Body of pancreas (tissue), 4 donors: ENCODE measurements at regions not wholly inside any gene's neighbourhood (a gene's known extent, or its start where the extent isn't known, plus 50 kb on each side); places are given as distances from the start of the nearest gene placed in this dataset.

Experiments used
- POLR2A ChIP-seq, 3 donors: fragments of 450-650 bp; IDR thresholded peaks; one replicate each; pipeline ENCODE4 v1.6.1; 2016; ENCODE audit warnings: antibody characterized with exemption in 3 of 3, mild to moderate bottlenecking in 2 of 3
- TF ChIP-seq, protein P1 (sequence below), 7 experiments: fragments of 450-650 bp in 4 of 7; fragments of 200-600 bp in 3 of 7; sonication (generic) in 3 of 7; IDR thresholded peaks; one replicate each; pipeline ENCODE4 v1.5.1; 2016 to 2019; ENCODE audit warnings: antibody characterized with exemption in 7 of 7

DNA sequence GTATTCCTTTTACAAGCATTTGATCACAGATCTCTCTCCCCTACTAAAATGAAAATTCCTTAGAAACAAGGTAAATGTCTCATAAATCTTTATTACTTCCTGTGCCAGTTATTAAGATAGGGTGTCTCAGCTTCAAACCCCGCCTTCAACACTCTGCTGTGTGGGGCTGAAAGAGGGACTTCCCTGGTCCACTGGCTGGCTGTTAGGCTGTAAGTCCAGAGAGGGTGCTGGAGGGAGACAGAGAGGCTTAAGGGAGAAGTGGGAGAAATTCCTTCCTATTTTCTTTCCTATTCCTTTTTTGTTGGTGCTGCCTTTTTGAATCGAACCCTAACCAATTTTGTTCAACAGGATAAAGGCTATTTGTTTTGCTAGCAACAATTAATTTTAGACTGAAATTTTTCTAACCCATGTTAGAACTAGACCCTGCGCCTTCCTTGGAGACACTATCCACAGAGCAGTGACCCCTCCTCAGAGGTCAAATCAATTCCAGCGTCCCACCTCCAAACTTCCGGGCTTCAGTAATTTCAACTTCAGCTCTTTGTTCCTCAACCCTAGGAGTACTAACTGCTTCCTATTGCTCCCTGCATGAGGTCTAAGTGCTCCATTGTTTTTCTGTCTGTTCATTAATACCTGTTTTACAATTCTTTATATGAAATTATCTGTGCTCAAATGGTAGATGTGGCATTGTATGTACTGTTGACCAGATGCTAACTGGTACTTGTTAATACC, 207.5 kb upstream of the OPRM1 start:
- TF ChIP-seq, protein P1, sequence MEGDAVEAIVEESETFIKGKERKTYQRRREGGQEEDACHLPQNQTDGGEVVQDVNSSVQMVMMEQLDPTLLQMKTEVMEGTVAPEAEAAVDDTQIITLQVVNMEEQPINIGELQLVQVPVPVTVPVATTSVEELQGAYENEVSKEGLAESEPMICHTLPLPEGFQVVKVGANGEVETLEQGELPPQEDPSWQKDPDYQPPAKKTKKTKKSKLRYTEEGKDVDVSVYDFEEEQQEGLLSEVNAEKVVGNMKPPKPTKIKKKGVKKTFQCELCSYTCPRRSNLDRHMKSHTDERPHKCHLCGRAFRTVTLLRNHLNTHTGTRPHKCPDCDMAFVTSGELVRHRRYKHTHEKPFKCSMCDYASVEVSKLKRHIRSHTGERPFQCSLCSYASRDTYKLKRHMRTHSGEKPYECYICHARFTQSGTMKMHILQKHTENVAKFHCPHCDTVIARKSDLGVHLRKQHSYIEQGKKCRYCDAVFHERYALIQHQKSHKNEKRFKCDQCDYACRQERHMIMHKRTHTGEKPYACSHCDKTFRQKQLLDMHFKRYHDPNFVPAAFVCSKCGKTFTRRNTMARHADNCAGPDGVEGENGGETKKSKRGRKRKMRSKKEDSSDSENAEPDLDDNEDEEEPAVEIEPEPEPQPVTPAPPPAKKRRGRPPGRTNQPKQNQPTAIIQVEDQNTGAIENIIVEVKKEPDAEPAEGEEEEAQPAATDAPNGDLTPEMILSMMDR (IDR thresholded peaks at IDR 0.05) = no peak
- TF ChIP-seq POLR2A (IDR thresholded peaks at IDR 0.05) = no peak
